Keratinocyte (primary cell): ENCODE measurements at regions not wholly inside any gene's neighbourhood (a gene's known extent, or its start where the extent isn't known, plus 50 kb on each side); places are given as distances from the start of the nearest gene placed in this dataset.

Experiments used
- DNase-seq: peaks from one replicate; pipeline ENCODE4 v3.0.0-alpha.2; 2011; ENCODE audit warnings: low read depth, missing footprints, low spot score
- FAIRE-seq: peaks from 2 replicates; lab custom pipeline; 2011; peaks lifted over from hg19 to GRCh38; lab: Jason Lieb, UNC
- H2AFZ ChIP-seq: 2 replicates; pipeline ENCODE4 v1.6.0; 2012; ENCODE audit warnings: low read length, control low read depth, inconsistent platforms; ENCODE audit not compliant: control insufficient read depth
- H3K27ac ChIP-seq: 2 replicates; pipeline ENCODE4 v1.5.1; 2011; ENCODE audit warnings: low read length; ENCODE audit not compliant: control insufficient read depth, insufficient read depth
- H3K27me3 ChIP-seq: 3 replicates; pipeline ENCODE4 v1.6.0; 2011; ENCODE audit warnings: low read length; ENCODE audit not compliant: control insufficient read depth, insufficient read depth; ENCODE audit errors: extremely low read depth
- H3K36me3 ChIP-seq, 2 experiments: 2 replicates in 1 of 2; 3 replicates in 1 of 2; pipeline ENCODE4 v1.5.1; 2011; ENCODE audit warnings: low read length in 2 of 2, mild to moderate bottlenecking in 1 of 2; ENCODE audit not compliant: control insufficient read depth in 2 of 2, insufficient read depth in 2 of 2; ENCODE audit errors: extremely low read depth in 1 of 2
- H3K4me1 ChIP-seq: 3 replicates; pipeline ENCODE4 v1.5.1; 2011; ENCODE audit warnings: low read length; ENCODE audit not compliant: control insufficient read depth, insufficient read depth; ENCODE audit errors: extremely low read depth
- H3K4me2 ChIP-seq: 3 replicates; pipeline ENCODE4 v1.6.0; 2011; ENCODE audit warnings: low read depth, low read length; ENCODE audit not compliant: control insufficient read depth, insufficient read depth; ENCODE audit errors: extremely low read depth
- H3K4me3 ChIP-seq, 3 experiments: fragments of 200-600 bp in 1 of 3; sonication (generic) in 1 of 3; 2 replicates in 2 of 3; 3 replicates in 1 of 3; pipeline ENCODE4 v1.5.1; 2011 to 2016; ENCODE audit warnings: low read length in 3 of 3, mild to moderate bottlenecking in 3 of 3, control low read depth in 2 of 3, inconsistent platforms in 1 of 3, low read depth in 1 of 3, mixed read lengths in 1 of 3, mixed run types in 1 of 3, moderate library complexity in 1 of 3; ENCODE audit not compliant: control insufficient read depth in 2 of 3, insufficient read depth in 2 of 3; ENCODE audit errors: extremely low read depth in 1 of 3
- H3K79me2 ChIP-seq: 2 replicates; pipeline ENCODE4 v1.6.0; 2012; ENCODE audit warnings: low read length; ENCODE audit not compliant: control insufficient read depth, insufficient read depth
- H3K9ac ChIP-seq: 3 replicates; pipeline ENCODE4 v1.6.0; 2011; ENCODE audit warnings: low read length; ENCODE audit not compliant: control insufficient read depth, insufficient read depth; ENCODE audit errors: extremely low read depth
- H3K9me1 ChIP-seq: 3 replicates; pipeline ENCODE4 v1.6.0; 2011; ENCODE audit warnings: low read length; ENCODE audit not compliant: control insufficient read depth, insufficient read depth; ENCODE audit errors: extremely low read depth
- H3K9me3 ChIP-seq: 2 replicates; pipeline ENCODE4 v1.5.1; 2012; ENCODE audit warnings: low read depth, low read length; ENCODE audit not compliant: control insufficient read depth
- H4K20me1 ChIP-seq: 3 replicates; pipeline ENCODE4 v1.6.0; 2011; ENCODE audit warnings: low read length; ENCODE audit not compliant: control insufficient read depth, insufficient read depth; ENCODE audit errors: extremely low read depth
- EZH2 ChIP-seq: IDR thresholded peaks from one replicate; pipeline ENCODE4 v1.6.1; 2012; ENCODE audit warnings: inconsistent platforms, mild to moderate bottlenecking, low read length, moderate library complexity
- dilution Hi-C: fragments of 300-500 bp; cut with MboI; formaldehyde crosslinking; loops from one replicate; pipeline ENCODE4 v1.7.0; 2020; ENCODE audit warnings: low sequenced_read_pairs; ENCODE audit not compliant: extremely low pct_ligation_motif_present
- TF ChIP-seq, protein P1 (sequence below), 3 experiments: IDR thresholded peaks in 1 of 3; conservative IDR thresholded peaks in 1 of 3; optimal IDR thresholded peaks in 1 of 3; 2 replicates in 2 of 3; 3 replicates in 1 of 3; pipeline versions ENCODE3 to v1.5.1; 2011; ENCODE audit warnings: low read length in 3 of 3, mild to moderate bottlenecking in 3 of 3, moderate library complexity in 2 of 3, control low read depth in 1 of 3, inconsistent platforms in 1 of 3; ENCODE audit not compliant: insufficient read depth in 2 of 3; ENCODE audit errors: extremely low read depth in 1 of 3

DNA sequence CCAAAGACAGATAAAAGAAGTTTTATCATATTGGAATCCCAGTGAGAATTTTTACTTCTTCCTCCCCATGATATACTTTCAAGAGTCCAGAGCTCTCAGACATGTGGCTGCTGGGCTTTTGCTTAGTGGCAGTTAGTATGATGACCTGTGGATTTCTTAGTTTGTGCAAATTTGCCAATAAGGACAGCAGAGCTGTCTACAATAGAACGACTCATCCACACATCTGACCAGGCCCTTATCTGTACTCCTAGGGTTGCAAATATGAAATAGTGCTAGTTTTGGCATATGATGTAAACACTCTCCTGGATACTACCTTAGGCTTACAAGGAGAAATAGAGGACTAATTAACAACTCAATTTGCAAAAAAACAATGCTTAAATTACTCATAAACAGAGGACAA lies 758.4 kb upstream of the TMEFF2 start:
- Histone ChIP-seq H2AFZ (no peak overlapping the region), H3K4me2 (no peak overlapping the region), H3K79me2 (no peaks in the 10 kb centered on the region), H3K36me3 (no peaks in the 10 kb centered on the region), H3K9ac (no peak overlapping the region), H3K4me3 (no peak overlapping the region), H3K27ac (no peak overlapping the region), H3K4me1 (no peaks in the 10 kb centered on the region), H4K20me1 (no peaks in the 10 kb centered on the region), H3K27me3 (no peaks in the 10 kb centered on the region), H3K9me3 (no peaks in the 10 kb centered on the region), H3K9me1 (no peaks in the 10 kb centered on the region)
- TF ChIP-seq EZH2 = no peak
- TF ChIP-seq, protein P1, sequence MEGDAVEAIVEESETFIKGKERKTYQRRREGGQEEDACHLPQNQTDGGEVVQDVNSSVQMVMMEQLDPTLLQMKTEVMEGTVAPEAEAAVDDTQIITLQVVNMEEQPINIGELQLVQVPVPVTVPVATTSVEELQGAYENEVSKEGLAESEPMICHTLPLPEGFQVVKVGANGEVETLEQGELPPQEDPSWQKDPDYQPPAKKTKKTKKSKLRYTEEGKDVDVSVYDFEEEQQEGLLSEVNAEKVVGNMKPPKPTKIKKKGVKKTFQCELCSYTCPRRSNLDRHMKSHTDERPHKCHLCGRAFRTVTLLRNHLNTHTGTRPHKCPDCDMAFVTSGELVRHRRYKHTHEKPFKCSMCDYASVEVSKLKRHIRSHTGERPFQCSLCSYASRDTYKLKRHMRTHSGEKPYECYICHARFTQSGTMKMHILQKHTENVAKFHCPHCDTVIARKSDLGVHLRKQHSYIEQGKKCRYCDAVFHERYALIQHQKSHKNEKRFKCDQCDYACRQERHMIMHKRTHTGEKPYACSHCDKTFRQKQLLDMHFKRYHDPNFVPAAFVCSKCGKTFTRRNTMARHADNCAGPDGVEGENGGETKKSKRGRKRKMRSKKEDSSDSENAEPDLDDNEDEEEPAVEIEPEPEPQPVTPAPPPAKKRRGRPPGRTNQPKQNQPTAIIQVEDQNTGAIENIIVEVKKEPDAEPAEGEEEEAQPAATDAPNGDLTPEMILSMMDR (optimal IDR thresholded peaks at IDR 0.05 in 1 of 3, IDR thresholded peaks at IDR 0.05 in 1 of 3, conservative IDR thresholded peaks at IDR 0.05 in 1 of 3; ENCODE audit: extremely low read depth in 1 of 3, insufficient read depth in 2 of 3, low read length in 3 of 3) = no peak
- DNase-seq (no peak), FAIRE-seq (no peak)
- dilution Hi-C loops = no loop called here

DNA sequence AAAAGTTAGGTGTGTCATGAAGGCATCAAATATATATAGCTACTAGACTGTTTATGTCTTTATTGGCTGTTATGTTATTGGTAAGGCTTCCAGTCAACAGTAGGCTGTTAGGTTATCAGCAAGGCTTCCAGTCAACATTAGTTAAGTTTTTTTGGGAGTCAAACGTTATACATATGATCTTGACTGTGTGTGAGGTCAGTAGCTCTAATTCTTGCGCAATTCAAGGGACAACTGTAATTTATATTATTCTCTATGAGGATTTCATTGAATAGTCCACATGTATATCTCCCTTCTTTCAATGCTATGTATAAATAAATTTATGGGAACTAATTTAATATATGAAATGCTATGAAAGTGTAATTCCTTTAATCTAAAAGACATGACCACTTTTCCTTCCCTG lies 757.5 kb upstream of the TMEFF2 start:
- Histone ChIP-seq H3K36me3 (no peaks in the 10 kb centered on the region), H3K9me3 (no peaks in the 10 kb centered on the region), H3K4me2 (no peak overlapping the region), H3K9ac (no peak overlapping the region), H3K4me1 (no peaks in the 10 kb centered on the region), H3K27me3 (no peaks in the 10 kb centered on the region), H3K4me3 (no peak overlapping the region), H3K27ac (no peak overlapping the region), H2AFZ (no peak overlapping the region), H3K9me1 (no peaks in the 10 kb centered on the region), H3K79me2 (no peaks in the 10 kb centered on the region), H4K20me1 (no peaks in the 10 kb centered on the region)
- dilution Hi-C loops = no loop called here
- TF ChIP-seq, protein P1 (optimal IDR thresholded peaks at IDR 0.05 in 1 of 3, IDR thresholded peaks at IDR 0.05 in 1 of 3, conservative IDR thresholded peaks at IDR 0.05 in 1 of 3; ENCODE audit: extremely low read depth in 1 of 3, insufficient read depth in 2 of 3, low read length in 3 of 3) = no peak
- no peak for TF ChIP-seq EZH2
- FAIRE-seq (no peak), DNase-seq (no peak)
